Duodenal mucosa (tissue), 2 donors: ENCODE measurements at regions not wholly inside any gene's neighbourhood (a gene's known extent, or its start where the extent isn't known, plus 50 kb on each side); places are given as distances from the start of the nearest gene placed in this dataset.

Source experiments
- H3K27ac ChIP-seq: one replicate; pipeline ENCODE4 v1.7.0; 2013; ENCODE audit warnings: low read depth, low read length
- H3K27me3 ChIP-seq, 2 donors: one replicate each; pipeline ENCODE4 v1.7.0; 2013; ENCODE audit warnings: low read length in 2 of 2, control low read depth in 1 of 2; ENCODE audit not compliant: insufficient read depth in 2 of 2, control insufficient read depth in 1 of 2
- H3K36me3 ChIP-seq, 2 donors: one replicate each; pipeline ENCODE4 v1.7.0; 2013; ENCODE audit warnings: low read length in 2 of 2, control low read depth in 1 of 2; ENCODE audit not compliant: insufficient read depth in 2 of 2, control insufficient read depth in 1 of 2
- H3K4me1 ChIP-seq, 2 donors: one replicate each; pipeline ENCODE4 v1.7.0; 2013; ENCODE audit warnings: low read length in 2 of 2, control low read depth in 1 of 2; ENCODE audit not compliant: insufficient read depth in 2 of 2, control insufficient read depth in 1 of 2
- H3K4me3 ChIP-seq, 2 donors: one replicate each; pipeline ENCODE4 v1.7.0; 2013; ENCODE audit warnings: low read length in 2 of 2, low read depth in 1 of 2
- H3K9ac ChIP-seq, 2 donors: one replicate each; pipeline ENCODE4 v1.7.0; 2013; ENCODE audit warnings: low read length in 2 of 2, low read depth in 1 of 2
- H3K9me3 ChIP-seq, 2 donors: one replicate each; pipeline ENCODE4 v1.7.0; 2013; ENCODE audit warnings: low read length in 2 of 2, control low read depth in 1 of 2; ENCODE audit not compliant: control insufficient read depth in 1 of 2

DNA sequence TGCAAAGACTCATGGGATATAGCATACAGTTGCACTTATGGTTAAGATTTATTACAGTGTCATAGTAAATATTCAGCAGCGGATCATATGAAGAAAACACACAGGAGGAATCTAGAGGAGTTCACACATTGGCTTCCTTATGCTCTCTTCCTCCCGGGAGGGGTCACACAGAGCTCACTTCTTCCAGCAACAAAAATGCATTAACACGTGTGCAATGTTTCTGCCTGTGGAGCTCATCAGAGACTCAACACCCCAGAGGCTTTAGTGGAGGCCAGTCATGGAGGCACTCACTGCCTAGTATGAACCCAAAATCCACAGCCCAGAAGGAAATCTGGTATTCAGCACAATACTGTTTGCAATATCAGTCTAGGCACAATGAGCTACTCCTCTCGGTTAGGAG lies 202.8 kb upstream of the PRSS1 start:
- no peaks in the 10 kb centered on the region for H3K9me3 ChIP-seq

GRCh38 chr7:142542942-142543341 lies 206.3 kb upstream of the PRSS1 start:
- Histone ChIP-seq H3K36me3 (no peaks in the 10 kb centered on the region), H3K4me1 (no peaks in the 10 kb centered on the region), H3K27ac (no peak overlapping the region), H3K4me3 (no peak overlapping the region), H3K27me3 (no peaks in the 10 kb centered on the region), H3K9me3 (no peaks in the 10 kb centered on the region), H3K9ac (no peak overlapping the region)

More for the DNA sequence above, 202.8 kb upstream of the PRSS1 start:
- no peak overlapping the region for H3K4me3 ChIP-seq
- H3K4me1 ChIP-seq = no peaks in the 10 kb centered on the region
- no peak overlapping the region for H3K9ac ChIP-seq
- no peak overlapping the region for H3K27ac ChIP-seq
- H3K36me3 ChIP-seq = no peaks in the 10 kb centered on the region
- H3K27me3 ChIP-seq = no peaks in the 10 kb centered on the region

DNA sequence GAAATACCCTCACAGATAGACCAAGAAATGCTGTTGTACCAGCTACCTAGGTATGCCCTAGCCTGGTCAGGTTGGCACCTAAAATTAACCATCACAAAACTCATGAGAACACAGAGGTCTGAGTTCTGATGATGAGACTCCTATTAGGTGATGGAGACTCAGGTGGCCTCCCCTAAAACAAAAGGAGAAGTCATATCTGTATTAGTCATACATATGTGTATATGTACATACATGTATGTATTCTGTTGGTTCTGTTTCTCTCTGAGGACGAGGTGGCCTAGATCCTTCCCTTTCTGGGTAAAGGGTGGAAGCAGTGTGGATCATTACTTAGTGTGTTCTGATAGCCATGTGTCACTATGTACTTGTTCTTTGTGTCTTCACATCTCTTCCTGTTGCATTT lies 207.2 kb upstream of the PRSS1 start:
- Histone ChIP-seq H3K4me3 (no peak overlapping the region), H3K27ac (no peak overlapping the region), H3K27me3 (no peaks in the 10 kb centered on the region), H3K4me1 (no peaks in the 10 kb centered on the region), H3K9me3 (no peaks in the 10 kb centered on the region), H3K9ac (no peak overlapping the region), H3K36me3 (no peaks in the 10 kb centered on the region)

GRCh38 chr7:142540371-142540770 lies 208.9 kb upstream of the PRSS1 start:
- Histone ChIP-seq H3K9ac (no peak overlapping the region), H3K36me3 (no peaks in the 10 kb centered on the region), H3K4me3 (no peak overlapping the region), H3K27ac (no peak overlapping the region), H3K4me1 (no peaks in the 10 kb centered on the region), H3K27me3 (no peaks in the 10 kb centered on the region), H3K9me3 (no peaks in the 10 kb centered on the region)

GRCh38 chr7:142539901-142540300 lies 209.4 kb upstream of the PRSS1 start:
- Histone ChIP-seq H3K4me1 (no peaks in the 10 kb centered on the region), H3K9me3 (no peaks in the 10 kb centered on the region), H3K36me3 (no peaks in the 10 kb centered on the region), H3K27ac (no peak overlapping the region), H3K4me3 (no peak overlapping the region), H3K9ac (no peak overlapping the region), H3K27me3 (no peaks in the 10 kb centered on the region)

DNA sequence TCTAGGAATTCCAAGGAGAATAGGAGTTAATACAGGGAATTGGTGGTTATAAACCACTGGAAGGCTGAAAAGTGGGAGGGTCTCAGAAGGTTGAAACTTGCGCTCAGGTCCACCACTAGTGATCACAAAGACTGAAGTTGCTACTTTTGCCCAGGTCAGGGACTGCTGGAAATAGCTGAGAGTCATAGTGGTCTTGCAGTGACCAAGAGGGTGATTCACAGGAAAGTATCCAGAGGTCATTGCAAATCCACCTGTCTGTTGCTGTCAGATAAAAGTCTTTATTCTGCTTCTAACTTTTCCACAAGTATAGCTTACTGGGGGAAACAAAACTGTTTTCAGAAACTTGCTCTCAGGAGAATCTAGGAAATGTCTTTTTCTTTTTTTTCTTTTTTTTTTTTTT lies 211.5 kb upstream of the PRSS1 start:
- no peaks in the 10 kb centered on the region for H3K9me3 ChIP-seq
- H3K4me3 ChIP-seq = no peak overlapping the region
- H3K9ac ChIP-seq = no peak overlapping the region
- no peak overlapping the region for H3K27ac ChIP-seq
- H3K27me3 ChIP-seq = no peaks in the 10 kb centered on the region
- no peaks in the 10 kb centered on the region for H3K4me1 ChIP-seq
- no peaks in the 10 kb centered on the region for H3K36me3 ChIP-seq

DNA sequence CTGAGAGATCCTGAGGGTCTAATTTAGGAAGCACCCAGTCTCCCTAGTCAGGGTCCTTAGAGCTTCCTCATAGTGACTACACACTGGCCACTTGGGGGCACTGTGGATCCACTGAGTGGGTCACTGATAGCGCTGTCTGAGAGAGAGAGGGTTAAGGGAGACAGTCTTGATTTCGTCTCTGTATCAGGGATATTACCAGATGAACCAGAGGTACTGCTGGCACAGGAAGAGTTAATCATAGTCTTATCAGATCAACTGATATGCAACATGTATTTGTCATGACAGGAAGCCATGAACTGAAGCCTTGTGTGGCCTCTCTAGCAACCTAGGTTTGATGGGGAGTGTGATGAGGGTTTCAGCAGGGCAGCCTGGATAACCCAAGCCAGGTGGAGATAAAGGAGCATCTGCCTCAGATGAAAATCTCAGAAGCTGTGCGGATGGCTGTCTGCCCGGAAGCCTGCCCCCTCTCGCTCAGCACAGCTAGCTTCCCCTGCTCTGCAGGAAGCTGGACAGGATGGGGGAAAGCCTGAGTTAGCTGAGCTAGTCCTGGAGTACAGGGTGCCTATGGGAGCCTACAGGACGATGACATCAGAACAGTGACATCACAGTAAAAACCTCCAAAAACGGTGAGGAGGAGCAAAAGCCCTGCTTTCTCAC lies 214.0 kb upstream of the PRSS1 start:
- no peak overlapping the region for H3K9ac ChIP-seq
- no peak overlapping the region for H3K27ac ChIP-seq
- no peaks in the 10 kb centered on the region for H3K36me3 ChIP-seq
- no peaks in the 10 kb centered on the region for H3K4me1 ChIP-seq
- no peaks in the 10 kb centered on the region for H3K9me3 ChIP-seq
- no peak overlapping the region for H3K4me3 ChIP-seq
- no peaks in the 10 kb centered on the region for H3K27me3 ChIP-seq

GRCh38 chr7:142534726-142535122 lies 214.5 kb upstream of the PRSS1 start:
- H3K4me3 ChIP-seq = no peak overlapping the region
- H3K9ac ChIP-seq = no peak overlapping the region
- no peaks in the 10 kb centered on the region for H3K9me3 ChIP-seq
- H3K27me3 ChIP-seq = no peaks in the 10 kb centered on the region
- H3K27ac ChIP-seq = no peak overlapping the region
- no peaks in the 10 kb centered on the region for H3K4me1 ChIP-seq
- H3K36me3 ChIP-seq = no peaks in the 10 kb centered on the region

DNA sequence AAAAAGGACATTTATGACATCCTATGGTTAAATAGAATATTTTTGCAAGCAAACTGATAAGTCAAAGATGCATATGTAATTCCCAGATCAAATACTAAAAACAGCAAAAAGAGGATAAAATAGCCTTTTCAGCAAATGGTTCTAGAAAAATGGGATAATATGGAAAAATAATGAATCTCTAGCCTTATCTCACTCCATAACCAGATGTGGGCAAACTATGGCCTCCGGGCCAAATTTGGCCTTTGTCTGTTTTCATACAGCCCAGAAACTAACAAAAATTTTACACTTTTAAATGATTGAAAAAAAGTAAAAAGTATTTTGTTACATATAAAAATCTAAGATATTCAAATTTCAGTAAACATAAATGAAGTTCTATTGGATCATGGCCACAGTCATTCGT lies 215.4 kb upstream of the PRSS1 start:
- Histone ChIP-seq H3K27ac (no peak overlapping the region), H3K9ac (no peak overlapping the region), H3K4me3 (no peak overlapping the region), H3K27me3 (peaks cover 0 to 2% of the 10 kb centered on the region in 2 donors), H3K4me1 (no peaks in the 10 kb centered on the region), H3K36me3 (no peaks in the 10 kb centered on the region), H3K9me3 (no peaks in the 10 kb centered on the region)

DNA sequence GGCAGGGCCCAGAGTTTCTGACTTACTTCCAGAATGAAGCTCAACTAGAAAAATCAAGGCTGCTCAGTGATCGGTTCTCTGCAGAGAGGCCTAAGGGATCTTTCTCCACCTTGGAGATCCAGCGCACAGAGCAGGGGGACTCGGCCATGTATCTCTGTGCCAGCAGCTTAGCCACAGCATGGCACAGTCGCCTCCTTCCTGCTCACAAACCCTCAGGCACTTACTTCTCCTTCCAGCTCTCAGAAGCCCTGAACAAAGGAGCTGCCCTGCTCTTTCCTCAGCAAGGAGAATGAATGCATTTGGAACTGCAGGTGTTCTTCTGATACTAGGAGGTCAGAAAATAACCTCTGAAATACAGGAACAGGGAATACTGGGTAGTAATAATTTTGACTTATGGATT lies 219.7 kb upstream of the PRSS1 start:
- Histone ChIP-seq H3K36me3 (no peaks in the 10 kb centered on the region), H3K27me3 (peaks cover 0 to 7% of the 10 kb centered on the region in 2 donors), H3K4me1 (no peaks in the 10 kb centered on the region)

More for the DNA sequence above, 219.7 kb upstream of the PRSS1 start:
- Histone ChIP-seq H3K4me3 (no peak overlapping the region), H3K9ac (no peak overlapping the region), H3K9me3 (no peaks in the 10 kb centered on the region), H3K27ac (no peak overlapping the region)
